PC-3 (cell line): ENCODE measurements at regions not wholly inside any gene's neighbourhood (a gene's known extent, or its start where the extent isn't known, plus 50 kb on each side); places are given as distances from the start of the nearest gene placed in this dataset.

Experiments
- ATAC-seq: fragments of 200-7000 bp; cut with Tn5 transposase; 2 replicates; pipeline ENCODE4 v1.9.1; 2020; ENCODE audit warnings: mild to moderate bottlenecking, moderate library complexity
- BruUV-seq: library from RNA; stranded (reverse); fragments of 400-500 nt; replicated peaks from 2 replicates; lab custom pipeline; 2021; lab: Mats Ljungman, UMichigan
- CTCF ChIA-PET: fragments of 300-600 bp; sonication (Branson Sonifier 250); formaldehyde crosslinking; loops from one replicate; lab custom pipeline; 2022; ENCODE audit warnings: antibody characterized with exemption; lab: Charles Lee
- POLR2A ChIA-PET: fragments of 300-600 bp; sonication (Branson Sonifier 250); formaldehyde crosslinking; loops from one replicate; lab custom pipeline; 2022; ENCODE audit warnings: antibody characterized with exemption; ENCODE audit not compliant: unreplicated experiment; lab: Charles Lee
- DNase-seq: peaks from one replicate; pipeline ENCODE4 v3.0.0-alpha.2; 2015
- H2AFZ ChIP-seq: fragments of 300-600 bp; sonication (generic); 2 replicates; pipeline ENCODE4 v1.6.0; 2016; ENCODE audit warnings: antibody characterized with exemption, low read length
- H3F3A ChIP-seq: fragments of 300-600 bp; sonication (generic); one replicate; pipeline ENCODE4 v1.6.0; 2017; ENCODE audit warnings: antibody characterized with exemption, low read length, control low read depth, mild to moderate bottlenecking; ENCODE audit not compliant: unreplicated experiment
- H3K27ac ChIP-seq: fragments of 300-600 bp; sonication (generic); 2 replicates; pipeline ENCODE4 v1.5.1; 2016; ENCODE audit warnings: mild to moderate bottlenecking, low read length
- H3K27me3 ChIP-seq: fragments of 300-600 bp; sonication (generic); 2 replicates; pipeline ENCODE4 v1.6.1; 2016; ENCODE audit warnings: low read length, mixed read lengths
- H3K36me3 ChIP-seq: fragments of 300-600 bp; sonication (generic); 2 replicates; pipeline ENCODE4 v1.6.1; 2016; ENCODE audit warnings: low read depth, mixed run types, low read length, mixed read lengths
- H3K4me1 ChIP-seq: fragments of 300-600 bp; sonication (generic); 2 replicates; pipeline ENCODE4 v1.5.1; 2016; ENCODE audit warnings: low read length; ENCODE audit not compliant: insufficient read depth
- H3K4me2 ChIP-seq: fragments of 300-600 bp; sonication (generic); 2 replicates; pipeline ENCODE4 v1.6.0; 2016; ENCODE audit warnings: low read length
- H3K4me3 ChIP-seq: fragments of 300-600 bp; sonication (generic); 2 replicates; pipeline ENCODE4 v1.5.1; 2016; ENCODE audit warnings: mild to moderate bottlenecking, low read length, mixed read lengths
- H3K79me2 ChIP-seq: fragments of 300-600 bp; sonication (generic); 2 replicates; pipeline ENCODE4 v1.6.1; 2017; ENCODE audit warnings: low read length, mixed read lengths
- H3K9ac ChIP-seq: fragments of 300-600 bp; sonication (generic); 2 replicates; pipeline ENCODE4 v1.6.0; 2016; ENCODE audit warnings: mild to moderate bottlenecking, low read length
- H3K9me2 ChIP-seq: fragments of 300-600 bp; sonication (generic); replicated peaks from 2 replicates; pipeline ENCODE4 v1.6.1; 2016; ENCODE audit warnings: mixed run types, low read length, mixed read lengths
- H3K9me3 ChIP-seq: fragments of 300-600 bp; sonication (generic); 2 replicates; pipeline ENCODE4 v1.6.1; 2016; ENCODE audit warnings: low read length, mixed read lengths
- H4K20me1 ChIP-seq: fragments of 300-600 bp; sonication (generic); 2 replicates; pipeline ENCODE4 v1.6.1; 2016; ENCODE audit warnings: low read length, mixed read lengths
- EZH2 ChIP-seq: fragments of 300-600 bp; sonication (generic); IDR thresholded peaks from one replicate; pipeline ENCODE4 v1.6.1; 2017; ENCODE audit warnings: antibody characterized with exemption, mild to moderate bottlenecking, low read length; ENCODE audit not compliant: unreplicated experiment
- EZH2phosphoT487 ChIP-seq: fragments of 300-600 bp; sonication (generic); IDR thresholded peaks from 2 replicates; pipeline ENCODE4 v1.6.1; 2018; ENCODE audit warnings: mild to moderate bottlenecking, antibody characterized with exemption, low read length, borderline replicate concordance
- intact Hi-C: fragments of 100-400 bp; cut with micrococcal nuclease; formaldehyde crosslinking; loops from 2 replicates; pipeline ENCODE4 v1.9.0; 2023
- TF ChIP-seq, protein P1 (sequence below): fragments of 300-600 bp; sonication (generic); conservative IDR thresholded peaks from 2 replicates; pipeline ENCODE4 v1.5.1; 2017; ENCODE audit warnings: antibody characterized with exemption, low read depth, mild to moderate bottlenecking, low read length

GRCh38 chr11:116654526-116654925 is 118.3 kb downstream of the BUD13 start:
- BruUV-seq, result no TSS peak
- Histone ChIP-seq H3K27me3 (peaks cover 43% of the 10 kb centered on the region), H3K9me2 (no peaks in the 10 kb centered on the region), H3K4me1 (no peaks in the 10 kb centered on the region), H3K36me3 (no peaks in the 10 kb centered on the region), H3K79me2 (no peaks in the 10 kb centered on the region), H2AFZ (no peak overlapping the region), H3F3A (no peaks in the 10 kb centered on the region), H3K4me2 (no peak overlapping the region), H4K20me1 (no peaks in the 10 kb centered on the region), H3K27ac (no peak overlapping the region), H3K9me3 (no peaks in the 10 kb centered on the region), H3K4me3 (no peak overlapping the region), H3K9ac (no peak overlapping the region)
- ChIA-PET CTCF (no interaction called here), POLR2A (no interaction called here)
- DNase-seq, result no peak
- TF ChIP-seq EZH2, result no peak
- no peak for TF ChIP-seq EZH2phosphoT487
- TF ChIP-seq, protein P1, sequence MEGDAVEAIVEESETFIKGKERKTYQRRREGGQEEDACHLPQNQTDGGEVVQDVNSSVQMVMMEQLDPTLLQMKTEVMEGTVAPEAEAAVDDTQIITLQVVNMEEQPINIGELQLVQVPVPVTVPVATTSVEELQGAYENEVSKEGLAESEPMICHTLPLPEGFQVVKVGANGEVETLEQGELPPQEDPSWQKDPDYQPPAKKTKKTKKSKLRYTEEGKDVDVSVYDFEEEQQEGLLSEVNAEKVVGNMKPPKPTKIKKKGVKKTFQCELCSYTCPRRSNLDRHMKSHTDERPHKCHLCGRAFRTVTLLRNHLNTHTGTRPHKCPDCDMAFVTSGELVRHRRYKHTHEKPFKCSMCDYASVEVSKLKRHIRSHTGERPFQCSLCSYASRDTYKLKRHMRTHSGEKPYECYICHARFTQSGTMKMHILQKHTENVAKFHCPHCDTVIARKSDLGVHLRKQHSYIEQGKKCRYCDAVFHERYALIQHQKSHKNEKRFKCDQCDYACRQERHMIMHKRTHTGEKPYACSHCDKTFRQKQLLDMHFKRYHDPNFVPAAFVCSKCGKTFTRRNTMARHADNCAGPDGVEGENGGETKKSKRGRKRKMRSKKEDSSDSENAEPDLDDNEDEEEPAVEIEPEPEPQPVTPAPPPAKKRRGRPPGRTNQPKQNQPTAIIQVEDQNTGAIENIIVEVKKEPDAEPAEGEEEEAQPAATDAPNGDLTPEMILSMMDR, result no peak
- intact Hi-C loops, result no loop called here
- ATAC-seq, result no peak

DNA sequence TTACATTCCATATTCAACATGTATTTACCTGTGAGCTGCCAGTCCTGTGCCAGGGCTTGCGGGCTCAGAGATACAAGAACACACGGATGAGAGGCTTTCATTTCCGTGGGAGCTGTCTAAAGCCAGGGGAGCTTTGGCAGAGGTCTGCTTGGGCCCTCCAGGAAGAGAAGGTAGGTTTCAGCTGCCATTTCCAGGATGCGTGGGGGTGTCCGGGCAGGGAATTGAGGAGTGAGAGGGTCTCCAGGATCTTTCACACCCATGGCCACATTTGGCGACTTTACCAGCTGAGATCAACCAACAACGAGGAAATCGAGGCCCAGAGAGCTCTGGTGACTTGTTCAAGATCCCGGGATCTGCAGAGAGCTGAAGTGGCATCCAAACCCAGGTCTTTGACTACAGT is 119.6 kb downstream of the BUD13 start:
- intact Hi-C loops, result no loop called here

DNA sequence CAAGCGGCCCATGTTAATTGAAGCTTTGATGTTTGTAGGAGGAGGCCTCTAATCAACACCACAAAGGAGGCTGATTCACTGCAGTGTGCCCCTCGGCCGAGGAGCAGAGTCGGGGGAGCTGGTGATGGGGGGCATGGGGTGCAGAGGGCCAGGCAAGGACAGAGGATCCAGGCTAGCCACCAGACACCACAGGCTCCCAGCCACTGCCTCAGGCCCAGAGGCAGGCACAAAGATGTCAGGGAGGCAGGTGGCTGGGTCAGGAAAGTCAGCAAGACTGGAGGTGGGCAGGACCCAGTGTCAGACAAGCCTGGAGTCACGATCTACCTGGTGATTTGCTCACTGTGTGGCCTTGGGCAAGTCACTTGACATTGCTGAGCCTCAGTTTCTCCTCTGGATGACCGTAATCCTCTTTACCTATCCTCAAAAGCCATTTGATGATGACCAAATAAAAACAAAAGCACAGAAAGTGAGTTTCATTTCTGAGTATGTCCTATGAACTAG is 121.0 kb downstream of the BUD13 start:
- POLR2A ChIA-PET, result no interaction called here
- DNase-seq (no peak), ATAC-seq (no peak)
- Histone ChIP-seq H4K20me1 (no peaks in the 10 kb centered on the region), H3K4me2 (no peak overlapping the region), H3K36me3 (no peaks in the 10 kb centered on the region), H3K9me2 (no peaks in the 10 kb centered on the region), H3K4me3 (no peak overlapping the region), H3F3A (no peaks in the 10 kb centered on the region), H2AFZ (no peak overlapping the region), H3K9ac (no peak overlapping the region), H3K79me2 (no peaks in the 10 kb centered on the region), H3K9me3 (no peaks in the 10 kb centered on the region), H3K27me3 (peaks cover 36% of the 10 kb centered on the region), H3K27ac (no peak overlapping the region), H3K4me1 (no peaks in the 10 kb centered on the region)
- TF ChIP-seq EZH2, result no peak
- TF ChIP-seq, protein P1, result no peak
- CTCF ChIA-PET, result no interaction called here
- no TSS peak for BruUV-seq
- intact Hi-C loops, result no loop called here

More for the DNA sequence above, 119.6 kb downstream of the BUD13 start:
- Histone ChIP-seq H3K4me3 (no peak overlapping the region), H3K9me3 (no peaks in the 10 kb centered on the region), H3K36me3 (no peaks in the 10 kb centered on the region), H3K27ac (no peak overlapping the region), H3K4me1 (no peaks in the 10 kb centered on the region), H3F3A (no peaks in the 10 kb centered on the region), H2AFZ (no peak overlapping the region), H4K20me1 (no peaks in the 10 kb centered on the region), H3K4me2 (no peak overlapping the region), H3K9ac (no peak overlapping the region), H3K79me2 (no peaks in the 10 kb centered on the region), H3K9me2 (no peaks in the 10 kb centered on the region), H3K27me3 (peaks cover 42% of the 10 kb centered on the region)
- ATAC-seq (no peak), DNase-seq (no peak)
- no TSS peak for BruUV-seq
- CTCF ChIA-PET, result no interaction called here
- POLR2A ChIA-PET, result no interaction called here
- TF ChIP-seq EZH2phosphoT487 (no peak), EZH2 (no peak)
- TF ChIP-seq, protein P1, result no peak
